Esophagus squamous epithelium (tissue), 4 donors: ENCODE measurements at regions not wholly inside any gene's neighbourhood (a gene's known extent, or its start where the extent isn't known, plus 50 kb on each side); places are given as distances from the start of the nearest gene placed in this dataset.

Experiments used
- POLR2A ChIP-seq, 4 donors: fragments of 450-650 bp; IDR thresholded peaks; one replicate each; pipeline ENCODE4 v1.6.1; 2017; ENCODE audit warnings: antibody characterized with exemption in 4 of 4, mild to moderate bottlenecking in 4 of 4, moderate library complexity in 3 of 4
- TF ChIP-seq, protein P1 (sequence below), 6 experiments: fragments of 450-650 bp in 4 of 6; fragments of 200-600 bp in 2 of 6; sonication (generic) in 2 of 6; IDR thresholded peaks; one replicate each; pipeline ENCODE4 v1.5.1; 2016 to 2019; ENCODE audit warnings: antibody characterized with exemption in 6 of 6, mild to moderate bottlenecking in 4 of 6, moderate library complexity in 4 of 6

DNA sequence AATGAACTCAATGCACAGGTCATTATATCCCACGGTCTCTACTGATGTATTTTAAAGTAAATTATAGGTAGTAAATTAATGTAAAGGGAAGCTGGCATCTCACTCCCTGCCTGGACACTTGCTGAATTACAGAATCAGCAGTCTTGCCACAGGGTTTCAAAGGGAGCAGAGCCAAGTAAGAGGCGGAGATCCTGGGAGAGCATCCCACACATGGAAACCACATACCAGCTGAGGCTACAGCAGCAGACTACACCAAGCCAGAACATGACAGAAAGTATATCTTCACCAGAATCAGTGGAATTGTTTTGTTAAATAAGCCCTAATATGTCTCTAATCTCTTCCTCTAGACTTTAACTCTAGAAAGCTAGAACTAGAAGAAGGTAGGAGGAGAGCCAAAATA is 1689.2 kb upstream of the WWC1 start:
- TF ChIP-seq, protein P1, sequence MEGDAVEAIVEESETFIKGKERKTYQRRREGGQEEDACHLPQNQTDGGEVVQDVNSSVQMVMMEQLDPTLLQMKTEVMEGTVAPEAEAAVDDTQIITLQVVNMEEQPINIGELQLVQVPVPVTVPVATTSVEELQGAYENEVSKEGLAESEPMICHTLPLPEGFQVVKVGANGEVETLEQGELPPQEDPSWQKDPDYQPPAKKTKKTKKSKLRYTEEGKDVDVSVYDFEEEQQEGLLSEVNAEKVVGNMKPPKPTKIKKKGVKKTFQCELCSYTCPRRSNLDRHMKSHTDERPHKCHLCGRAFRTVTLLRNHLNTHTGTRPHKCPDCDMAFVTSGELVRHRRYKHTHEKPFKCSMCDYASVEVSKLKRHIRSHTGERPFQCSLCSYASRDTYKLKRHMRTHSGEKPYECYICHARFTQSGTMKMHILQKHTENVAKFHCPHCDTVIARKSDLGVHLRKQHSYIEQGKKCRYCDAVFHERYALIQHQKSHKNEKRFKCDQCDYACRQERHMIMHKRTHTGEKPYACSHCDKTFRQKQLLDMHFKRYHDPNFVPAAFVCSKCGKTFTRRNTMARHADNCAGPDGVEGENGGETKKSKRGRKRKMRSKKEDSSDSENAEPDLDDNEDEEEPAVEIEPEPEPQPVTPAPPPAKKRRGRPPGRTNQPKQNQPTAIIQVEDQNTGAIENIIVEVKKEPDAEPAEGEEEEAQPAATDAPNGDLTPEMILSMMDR (IDR thresholded peaks at IDR 0.05), result no peak
- TF ChIP-seq POLR2A (IDR thresholded peaks at IDR 0.05), result no peak
